ENCODE measurements at regions not wholly inside any gene's neighbourhood (a gene's known extent, or its start where the extent isn't known, plus 50 kb on each side); places are given as distances from the start of the nearest gene placed in this dataset.

- intact Hi-C loops (cut with micrococcal nuclease), result no loop called here
- TF ChIP-seq CTCF (IDR thresholded peaks at IDR 0.05; ENCODE audit: unreplicated experiment), result no peak
- Mint-ChIP-seq H3K27ac (ENCODE audit: low read depth, unreplicated experiment) (no peak overlapping the region), H3K27me3 (ENCODE audit: insufficient read depth, unreplicated experiment) (peaks cover 75% of the 10 kb centered on the region), H3K4me3 (ENCODE audit: unreplicated experiment) (no peak overlapping the region), H3K9me3 (ENCODE audit: unreplicated experiment) (no peaks in the 10 kb centered on the region), H3K36me3 (ENCODE audit: insufficient read depth, unreplicated experiment) (no peaks in the 10 kb centered on the region), H3K4me1 (ENCODE audit: insufficient read depth, unreplicated experiment) (no peaks in the 10 kb centered on the region)
- ChIA-PET POLR2A (no interaction called here), CTCF (interaction anchor here (0.5 to 0.6 kb wide), 2 partner anchors 13 to 259 kb away, joined by 3 read pairs; no protein-coding TSS in a partner anchor)
- no peak for DNase-seq (ENCODE audit: unreplicated experiment)
- BruUV-seq (replicated peaks), result no TSS peak
Observed at GRCh38 chr5:176733406-176734262, 76.7 kb upstream of the UNC5A start.

GRCh38 chr5:176734756-176735342 lies 75.5 kb upstream of the UNC5A start:
- ChIA-PET CTCF (interaction anchor here (0.6 to 0.8 kb wide), 2 partner anchors 12 to 180 kb away, joined by 3 read pairs; no protein-coding TSS in a partner anchor), POLR2A (no interaction called here)
- Mint-ChIP-seq H3K4me3 (ENCODE audit: unreplicated experiment) (no peak overlapping the region), H3K4me1 (ENCODE audit: insufficient read depth, unreplicated experiment) (no peaks in the 10 kb centered on the region), H3K27ac (ENCODE audit: low read depth, unreplicated experiment) (no peak overlapping the region), H3K27me3 (ENCODE audit: insufficient read depth, unreplicated experiment) (peaks cover 63% of the 10 kb centered on the region), H3K36me3 (ENCODE audit: insufficient read depth, unreplicated experiment) (no peaks in the 10 kb centered on the region), H3K9me3 (ENCODE audit: unreplicated experiment) (no peaks in the 10 kb centered on the region)
- no peak for TF ChIP-seq CTCF (IDR thresholded peaks at IDR 0.05; ENCODE audit: unreplicated experiment)
- intact Hi-C loops (cut with micrococcal nuclease), result no loop called here
- no TSS peak for BruUV-seq (replicated peaks)
- DNase-seq (ENCODE audit: unreplicated experiment), result no peak

GRCh38 chr5:176735383-176736265 lies 74.7 kb upstream of the UNC5A start:
- no peak overlapping the region for H3K4me3 Mint-ChIP-seq (ENCODE audit: unreplicated experiment)
- no peak for TF ChIP-seq CTCF (IDR thresholded peaks at IDR 0.05; ENCODE audit: unreplicated experiment)
- CTCF ChIA-PET, result interaction anchor here (1.4 kb wide), 1 partner anchor 78 kb away, joined by 4 read pairs; no protein-coding TSS in a partner anchor
- no TSS peak for BruUV-seq (replicated peaks)
- no peaks in the 10 kb centered on the region for H3K9me3 Mint-ChIP-seq (ENCODE audit: unreplicated experiment)
- H3K27me3 Mint-ChIP-seq (ENCODE audit: insufficient read depth, unreplicated experiment), result peaks cover 55% of the 10 kb centered on the region
- no peak overlapping the region for H3K27ac Mint-ChIP-seq (ENCODE audit: low read depth, unreplicated experiment)
- no peaks in the 10 kb centered on the region for H3K36me3 Mint-ChIP-seq (ENCODE audit: insufficient read depth, unreplicated experiment)
- DNase-seq (ENCODE audit: unreplicated experiment), result no peak
- intact Hi-C loops (cut with micrococcal nuclease), result no loop called here
- POLR2A ChIA-PET, result no interaction called here
- H3K4me1 Mint-ChIP-seq (ENCODE audit: insufficient read depth, unreplicated experiment), result no peaks in the 10 kb centered on the region
